OCI-LY1 (cell line): ENCODE measurements at regions not wholly inside any gene's neighbourhood (a gene's known extent, or its start where the extent isn't known, plus 50 kb on each side); places are given as distances from the start of the nearest gene placed in this dataset.

Source experiments
- EZH2 ChIP-seq: fragments of 200-600 bp; sonication (generic), shearing (Covaris generic); IDR thresholded peaks from 2 replicates; pipeline ENCODE4 v1.8.0; 2017; ENCODE audit warnings: borderline replicate concordance, mixed run types, mild to moderate bottlenecking, antibody characterized with exemption, low read length, moderate library complexity, mixed read lengths
- TF ChIP-seq, protein P1 (sequence below): fragments of 200-600 bp; sonication (generic), shearing (Covaris generic); IDR thresholded peaks from 2 replicates; pipeline ENCODE4 v1.5.1; 2017; ENCODE audit warnings: mild to moderate bottlenecking, antibody characterized with exemption, low read length, moderate library complexity, mixed read lengths

DNA sequence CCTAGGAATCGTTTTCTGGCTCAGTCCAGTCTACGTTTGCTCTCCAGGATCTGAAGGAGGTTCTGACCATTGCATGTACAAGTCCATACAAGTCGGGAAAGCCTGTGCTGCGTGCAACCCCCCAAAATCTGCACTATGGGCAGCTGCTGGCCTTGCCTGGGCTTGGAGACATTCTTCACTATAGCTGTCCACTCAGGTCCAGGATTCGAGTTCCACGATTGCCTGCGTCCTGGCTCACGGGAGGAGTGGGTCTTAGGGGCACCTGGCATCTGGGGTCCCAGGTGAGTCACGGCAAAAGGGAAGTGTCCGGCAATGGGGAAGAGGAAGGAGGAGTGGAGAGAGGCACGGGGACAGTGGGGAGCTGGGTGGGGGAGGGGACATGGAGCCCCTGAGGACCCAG, 563.0 kb downstream of the BRD1 start:
- TF ChIP-seq, protein P1, sequence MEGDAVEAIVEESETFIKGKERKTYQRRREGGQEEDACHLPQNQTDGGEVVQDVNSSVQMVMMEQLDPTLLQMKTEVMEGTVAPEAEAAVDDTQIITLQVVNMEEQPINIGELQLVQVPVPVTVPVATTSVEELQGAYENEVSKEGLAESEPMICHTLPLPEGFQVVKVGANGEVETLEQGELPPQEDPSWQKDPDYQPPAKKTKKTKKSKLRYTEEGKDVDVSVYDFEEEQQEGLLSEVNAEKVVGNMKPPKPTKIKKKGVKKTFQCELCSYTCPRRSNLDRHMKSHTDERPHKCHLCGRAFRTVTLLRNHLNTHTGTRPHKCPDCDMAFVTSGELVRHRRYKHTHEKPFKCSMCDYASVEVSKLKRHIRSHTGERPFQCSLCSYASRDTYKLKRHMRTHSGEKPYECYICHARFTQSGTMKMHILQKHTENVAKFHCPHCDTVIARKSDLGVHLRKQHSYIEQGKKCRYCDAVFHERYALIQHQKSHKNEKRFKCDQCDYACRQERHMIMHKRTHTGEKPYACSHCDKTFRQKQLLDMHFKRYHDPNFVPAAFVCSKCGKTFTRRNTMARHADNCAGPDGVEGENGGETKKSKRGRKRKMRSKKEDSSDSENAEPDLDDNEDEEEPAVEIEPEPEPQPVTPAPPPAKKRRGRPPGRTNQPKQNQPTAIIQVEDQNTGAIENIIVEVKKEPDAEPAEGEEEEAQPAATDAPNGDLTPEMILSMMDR, result no peak
- TF ChIP-seq EZH2, result no peak
